Fibroblast of the conjunctiva (primary cell): ENCODE measurements at regions not wholly inside any gene's neighbourhood (a gene's known extent, or its start where the extent isn't known, plus 50 kb on each side); places are given as distances from the start of the nearest gene placed in this dataset.

Source experiments
- DNase-seq: peaks from one replicate; pipeline ENCODE4 v3.0.0-alpha.2; 2010; ENCODE audit warnings: low read depth

- no peak for DNase-seq
Measured at GRCh38 chr11:29310725-29311342, 706.0 kb downstream of the KCNA4 start.

- peak; percentile 62 for DNase-seq
Measured at GRCh38 chr11:29309992-29310391, 706.8 kb downstream of the KCNA4 start.

- DNase-seq = no peak
Measured at GRCh38 chr11:29306527-29306926, 710.3 kb downstream of the KCNA4 start.

GRCh38 chr11:29305456-29306232 lies 711.2 kb downstream of the KCNA4 start:
- no peak for DNase-seq

GRCh38 chr11:29300420-29300819 lies 716.4 kb downstream of the KCNA4 start:
- no peak for DNase-seq

GRCh38 chr11:29296680-29297079 lies 720.1 kb downstream of the KCNA4 start:
- no peak for DNase-seq

GRCh38 chr11:29293825-29294224 lies 723.0 kb downstream of the KCNA4 start:
- no peak for DNase-seq

- peak; percentile 72 for DNase-seq
Measured at GRCh38 chr11:29282088-29282487, 734.7 kb downstream of the KCNA4 start.

GRCh38 chr11:29281271-29281777 lies 735.5 kb downstream of the KCNA4 start:
- DNase-seq = no peak

- no peak for DNase-seq
Measured at GRCh38 chr11:29280452-29280851, 736.4 kb downstream of the KCNA4 start.

- DNase-seq = no peak
Measured at GRCh38 chr11:29279716-29280115, 737.1 kb downstream of the KCNA4 start.

- peak; percentile 33 for DNase-seq
Measured at GRCh38 chr11:29272019-29272654, 744.7 kb downstream of the KCNA4 start.

GRCh38 chr11:29271616-29272015 lies 745.2 kb downstream of the KCNA4 start:
- DNase-seq = no peak

GRCh38 chr11:29268733-29269132 lies 748.1 kb downstream of the KCNA4 start:
- DNase-seq = no peak

- DNase-seq = no peak
Measured at GRCh38 chr11:29265792-29266191, 751.0 kb downstream of the KCNA4 start.

- DNase-seq = no peak
Measured at GRCh38 chr11:29265381-29265780, 751.4 kb downstream of the KCNA4 start.

GRCh38 chr11:29263971-29264682 lies 752.7 kb downstream of the KCNA4 start:
- DNase-seq = no peak

- DNase-seq = no peak
Measured at GRCh38 chr11:29261831-29262230, 755.0 kb downstream of the KCNA4 start.

- no peak for DNase-seq
Measured at GRCh38 chr11:29260939-29261705, 755.7 kb downstream of the KCNA4 start.

- no peak for DNase-seq
Measured at GRCh38 chr11:29258411-29258810, 758.4 kb downstream of the KCNA4 start.

- DNase-seq = no peak
Measured at GRCh38 chr11:29256580-29256979, 760.2 kb downstream of the KCNA4 start.

- no peak for DNase-seq
Measured at GRCh38 chr11:29255401-29255800, 761.4 kb downstream of the KCNA4 start.
